DOHH2 (cell line): ENCODE measurements at regions not wholly inside any gene's neighbourhood (a gene's known extent, or its start where the extent isn't known, plus 50 kb on each side); places are given as distances from the start of the nearest gene placed in this dataset.

ENCODE experiments used
- H3F3A ChIP-seq: fragments of 200-600 bp; sonication (generic), shearing (Covaris generic); 2 replicates; pipeline ENCODE4 v1.6.0; 2016; ENCODE audit warnings: antibody characterized with exemption, mild to moderate bottlenecking; ENCODE audit not compliant: control insufficient read depth, insufficient read depth
- H3K27ac ChIP-seq: fragments of 200-600 bp; sonication (generic); 2 replicates; pipeline ENCODE4 v1.5.1; 2014; ENCODE audit warnings: low read depth, mild to moderate bottlenecking, low read length, moderate library complexity
- H3K27me3 ChIP-seq: fragments of 200-600 bp; sonication (generic); 2 replicates; pipeline ENCODE4 v1.6.1; 2014; ENCODE audit warnings: mild to moderate bottlenecking, low read length, mixed read lengths; ENCODE audit not compliant: control insufficient read depth
- H3K36me3 ChIP-seq: fragments of 200-600 bp; sonication (generic); 2 replicates; pipeline ENCODE4 v1.6.1; 2014; ENCODE audit warnings: mild to moderate bottlenecking, low read length, moderate library complexity, mixed read lengths; ENCODE audit not compliant: control insufficient read depth
- H3K4me1 ChIP-seq: fragments of 200-600 bp; sonication (generic); 2 replicates; pipeline ENCODE4 v1.6.1; 2014; ENCODE audit warnings: mild to moderate bottlenecking, low read length, mixed read lengths; ENCODE audit not compliant: control insufficient read depth
- H3K4me2 ChIP-seq: fragments of 200-600 bp; sonication (generic); 2 replicates; pipeline ENCODE4 v1.6.0; 2014; ENCODE audit warnings: mild to moderate bottlenecking, low read length, moderate library complexity
- H3K4me3 ChIP-seq: fragments of 200-600 bp; sonication (generic); 2 replicates; pipeline ENCODE4 v1.5.1; 2014; ENCODE audit warnings: mild to moderate bottlenecking, low read length, mixed read lengths
- H3K79me2 ChIP-seq: fragments of 200-600 bp; sonication (generic); 2 replicates; pipeline ENCODE4 v1.6.1; 2014; ENCODE audit warnings: mild to moderate bottlenecking, low read length, mixed read lengths; ENCODE audit not compliant: control insufficient read depth
- H3K9me2 ChIP-seq: fragments of 200-600 bp; sonication (generic); replicated peaks from 2 replicates; pipeline ENCODE4 v1.6.1; 2014; ENCODE audit warnings: mild to moderate bottlenecking, low read length, mixed read lengths; ENCODE audit not compliant: control insufficient read depth
- H3K9me3 ChIP-seq: fragments of 200-600 bp; sonication (generic); 2 replicates; pipeline ENCODE4 v1.6.1; 2014; ENCODE audit warnings: antibody characterized with exemption, low read length, mixed read lengths; ENCODE audit not compliant: control insufficient read depth, insufficient read depth
- H4K20me1 ChIP-seq: fragments of 200-600 bp; sonication (generic); 2 replicates; pipeline ENCODE4 v1.6.0; 2014; ENCODE audit warnings: low read depth, mild to moderate bottlenecking, antibody characterized with exemption, low read length, moderate library complexity; ENCODE audit not compliant: control insufficient read depth, insufficient read depth
- CTCF ChIP-seq: fragments of 200-600 bp; sonication (generic); IDR thresholded peaks from one replicate; pipeline ENCODE4 v1.5.1; 2014; ENCODE audit warnings: antibody characterized with exemption, mild to moderate bottlenecking, low read depth, low read length; ENCODE audit not compliant: poor library complexity, severe bottlenecking
- EZH2phosphoT487 ChIP-seq: fragments of 200-600 bp; sonication (generic); IDR thresholded peaks from 2 replicates; pipeline ENCODE4 v1.6.1; 2017; ENCODE audit warnings: borderline replicate concordance, mild to moderate bottlenecking, antibody characterized with exemption, low read length, moderate library complexity, mixed read lengths

GRCh38 chr13:26155568-26155967 is 66.5 kb downstream of the RNF6 start:
- Histone ChIP-seq H3K27ac (no peak overlapping the region), H3K9me2 (no peaks in the 10 kb centered on the region), H3K27me3 (0 out of 2 replicates have a peak, but pooled peaks cover 3% of the 10 kb centered on the region), H3K4me2 (no peak overlapping the region), H3K9me3 (no peaks in the 10 kb centered on the region), H4K20me1 (no peaks in the 10 kb centered on the region), H3K4me3 (no peak overlapping the region), H3K79me2 (no peaks in the 10 kb centered on the region), H3F3A (no peaks in the 10 kb centered on the region), H3K4me1 (no peaks in the 10 kb centered on the region), H3K36me3 (no peaks in the 10 kb centered on the region)
- TF ChIP-seq EZH2phosphoT487, result no peak
- TF ChIP-seq CTCF, result no peak

- Histone ChIP-seq H3K36me3 (no peaks in the 10 kb centered on the region), H3K4me3 (no peak overlapping the region), H3K9me3 (no peaks in the 10 kb centered on the region), H4K20me1 (no peaks in the 10 kb centered on the region), H3K4me1 (no peaks in the 10 kb centered on the region), H3K27ac (no peak overlapping the region), H3K79me2 (no peaks in the 10 kb centered on the region), H3F3A (no peaks in the 10 kb centered on the region), H3K9me2 (no peaks in the 10 kb centered on the region), H3K4me2 (no peak overlapping the region), H3K27me3 (peaks cover 3% of the 10 kb centered on the region; the same call in 1 of the 2 replicates)
- TF ChIP-seq CTCF (no peak), EZH2phosphoT487 (no peak)
These were observed 82.0 kb upstream of the SHISA2 start for GRCh38 chr13:26133851-26134250.

- Histone ChIP-seq H3K4me3 (no peak overlapping the region), H3K4me1 (no peaks in the 10 kb centered on the region), H3K27me3 (peaks cover 3% of the 10 kb centered on the region; the same call in 1 of the 2 replicates), H3F3A (no peaks in the 10 kb centered on the region), H3K9me3 (no peaks in the 10 kb centered on the region), H4K20me1 (no peaks in the 10 kb centered on the region), H3K27ac (no peak overlapping the region), H3K79me2 (no peaks in the 10 kb centered on the region), H3K4me2 (no peak overlapping the region), H3K9me2 (no peaks in the 10 kb centered on the region), H3K36me3 (no peaks in the 10 kb centered on the region)
- no peak for TF ChIP-seq CTCF
- no peak for TF ChIP-seq EZH2phosphoT487
These were observed 81.5 kb upstream of the SHISA2 start for GRCh38 chr13:26133286-26133685.
